GM12865 (cell line): ENCODE measurements at regions not wholly inside any gene's neighbourhood (a gene's known extent, or its start where the extent isn't known, plus 50 kb on each side); places are given as distances from the start of the nearest gene placed in this dataset.

ENCODE experiments used
- DNase-seq: peaks from one replicate; pipeline ENCODE4 v3.0.0; 2010; ENCODE audit warnings: low read depth
- H3K4me3 ChIP-seq: 2 replicates; pipeline ENCODE4 v1.5.1; 2011; ENCODE audit warnings: mild to moderate bottlenecking, low read depth, low read length, control low read depth
- CTCF ChIP-seq: IDR thresholded peaks from 2 replicates; pipeline ENCODE4 v1.5.1; 2011; ENCODE audit warnings: low read length, control low read depth, low read depth, inconsistent platforms; ENCODE audit not compliant: insufficient read depth; ENCODE audit errors: missing control alignments

DNA sequence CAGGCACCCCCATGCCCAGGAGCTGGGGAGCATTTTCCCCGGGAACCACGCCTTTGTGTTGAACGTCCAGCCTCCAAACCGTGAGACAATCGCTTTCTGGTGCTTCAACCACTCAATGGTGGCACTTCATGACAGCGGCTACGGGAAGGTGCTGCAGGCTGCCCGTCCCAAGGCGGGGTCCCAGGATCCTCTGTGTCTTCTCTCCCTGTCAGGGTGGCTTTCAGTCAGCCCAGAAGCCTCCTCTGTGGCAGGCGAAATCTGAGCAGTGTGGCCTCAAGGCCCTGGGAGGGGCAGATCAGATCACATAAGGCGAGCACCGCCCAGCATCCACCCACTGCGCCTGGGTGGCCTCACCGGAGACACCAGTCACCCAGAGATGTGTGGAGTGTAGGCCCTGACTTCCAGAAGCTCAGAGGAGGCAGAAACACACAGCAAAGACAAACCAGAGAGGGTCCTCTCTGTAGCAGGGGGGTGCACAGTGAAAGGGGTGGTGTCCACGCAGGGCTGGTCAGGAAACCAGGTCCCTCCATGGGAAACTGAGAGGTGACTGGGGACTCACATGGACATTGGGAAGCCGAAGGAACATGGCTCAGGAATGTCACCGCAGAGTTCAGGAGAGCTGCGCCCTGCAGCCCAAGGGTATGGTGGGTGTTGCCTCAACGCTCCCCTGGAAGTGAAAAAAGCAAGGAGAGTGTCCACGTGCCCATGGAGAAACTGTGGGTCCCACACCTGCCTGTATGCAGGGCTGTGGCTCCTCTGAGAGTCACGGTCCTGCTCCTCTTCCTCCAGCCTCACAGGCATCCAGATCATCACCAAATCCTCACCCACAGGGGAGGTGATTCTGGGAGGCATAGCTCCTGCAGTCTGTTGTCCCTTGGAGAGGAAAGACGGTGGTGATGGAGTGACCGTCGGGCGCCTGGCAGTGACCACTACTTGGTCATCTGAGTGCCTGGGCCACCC is 1420.7 kb downstream of the TBC1D22A start:
- H3K4me3 ChIP-seq, result no peak overlapping the region
- no peak for DNase-seq
- no peak for TF ChIP-seq CTCF

- TF ChIP-seq CTCF, result no peak
- no peak overlapping the region for H3K4me3 ChIP-seq
- no peak for DNase-seq
These were observed 1419.6 kb downstream of the TBC1D22A start for GRCh38 chr22:48182031-48182430.

DNA sequence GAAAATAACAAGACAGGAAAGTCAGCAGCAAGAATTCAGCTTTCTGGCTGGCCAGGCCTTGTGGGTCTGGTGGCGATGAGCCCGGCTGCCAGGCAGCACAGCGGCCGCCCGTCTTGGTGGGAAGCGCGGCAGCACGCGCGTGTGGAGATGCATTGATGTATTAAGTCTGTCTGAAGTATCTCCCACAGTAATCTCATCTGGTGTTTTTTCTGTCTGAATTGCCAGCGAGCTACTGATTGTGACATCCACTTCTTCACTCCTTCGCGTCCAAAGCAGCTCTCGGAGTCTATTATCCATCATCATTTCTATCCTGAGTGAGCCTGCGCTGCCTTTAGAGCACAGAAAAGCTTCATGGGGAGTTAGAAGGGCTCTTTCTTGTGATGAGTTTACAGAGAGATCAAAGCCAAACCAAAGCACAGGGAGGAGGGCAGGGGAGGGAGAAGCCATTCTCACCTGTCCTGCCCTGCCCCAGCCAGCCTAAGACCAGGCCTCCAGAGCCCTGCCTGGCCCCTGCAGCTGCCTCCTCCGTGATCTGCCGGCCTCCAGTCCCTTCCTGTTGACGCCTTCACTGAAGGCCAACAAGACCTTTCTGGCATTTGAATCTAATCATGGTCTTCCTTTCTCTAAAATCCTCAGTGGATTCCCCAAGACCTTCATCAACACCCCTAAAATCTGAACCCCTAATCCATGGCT is 1419.0 kb downstream of the TBC1D22A start:
- DNase-seq, result no peak
- TF ChIP-seq CTCF, result no peak

DNA sequence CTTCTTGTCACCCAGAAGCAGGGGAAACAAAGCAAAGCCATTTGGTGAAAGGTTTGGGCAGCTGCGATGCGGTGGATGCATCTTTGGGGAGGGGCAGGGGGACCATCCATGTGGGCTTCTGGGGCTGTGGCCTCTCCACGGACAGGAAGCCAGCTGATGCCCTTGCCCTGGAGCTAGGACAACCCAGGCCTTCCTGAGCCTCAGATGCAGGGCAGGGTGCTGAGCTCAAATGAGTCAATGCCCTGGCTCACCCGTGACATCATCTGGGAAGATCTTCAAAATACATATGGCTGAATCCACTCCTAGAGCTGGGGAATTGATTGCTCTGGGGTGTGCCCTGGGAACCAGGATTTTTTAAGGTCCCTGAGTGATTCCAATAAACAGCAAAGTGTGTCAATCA is 1418.2 kb downstream of the TBC1D22A start:
- H3K4me3 ChIP-seq, result no peak overlapping the region
- no peak for DNase-seq
- no peak for TF ChIP-seq CTCF

More for the DNA sequence above, 1419.0 kb downstream of the TBC1D22A start:
- H3K4me3 ChIP-seq, result no peak overlapping the region

DNA sequence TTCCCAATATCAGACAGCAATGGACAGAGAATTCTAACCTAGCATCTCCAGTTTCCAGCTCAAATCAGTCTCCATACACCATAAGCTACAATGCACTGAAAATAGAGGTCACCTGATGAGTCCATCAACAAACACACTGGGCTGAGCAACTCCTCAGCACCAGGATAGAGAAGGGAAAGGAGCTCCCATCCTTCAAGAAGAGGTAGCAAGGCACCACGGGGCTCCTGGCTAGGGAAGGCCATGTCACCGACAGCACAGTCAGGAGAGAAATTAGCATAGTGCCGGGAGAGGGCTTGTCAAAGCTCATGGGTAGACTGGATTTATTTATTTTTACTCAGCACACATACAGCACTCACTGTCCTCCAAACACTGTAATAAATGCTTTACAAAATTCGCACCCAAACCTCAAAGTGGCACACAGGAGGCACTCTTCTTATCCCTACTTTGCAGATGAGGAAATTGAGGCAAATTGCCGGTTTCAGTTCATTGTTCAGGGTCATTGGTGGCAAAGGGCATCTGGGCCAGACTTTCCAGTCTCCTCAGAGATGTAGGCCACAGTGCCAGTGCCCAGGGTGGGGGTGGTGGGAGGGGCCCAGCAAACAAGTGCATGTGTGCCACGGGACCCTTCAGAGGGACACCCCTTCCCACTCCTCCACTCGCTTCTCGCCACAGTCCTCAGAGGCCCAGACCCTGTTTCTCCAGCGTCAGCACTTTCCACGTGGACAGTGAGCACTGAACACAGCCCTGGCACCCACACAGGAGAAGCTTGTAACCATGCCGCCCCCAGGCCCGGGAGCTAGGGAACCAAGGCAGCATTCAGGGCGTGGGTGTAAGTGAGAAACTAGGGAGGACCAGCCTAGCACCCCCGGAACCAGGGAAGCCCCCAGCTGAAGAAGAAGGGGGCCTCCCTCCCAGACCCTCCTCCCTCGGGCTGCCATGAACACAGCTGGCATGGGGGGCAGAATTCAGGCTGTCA is 1417.4 kb downstream of the TBC1D22A start:
- DNase-seq, result no peak
- TF ChIP-seq CTCF, result no peak
- no peak overlapping the region for H3K4me3 ChIP-seq

DNA sequence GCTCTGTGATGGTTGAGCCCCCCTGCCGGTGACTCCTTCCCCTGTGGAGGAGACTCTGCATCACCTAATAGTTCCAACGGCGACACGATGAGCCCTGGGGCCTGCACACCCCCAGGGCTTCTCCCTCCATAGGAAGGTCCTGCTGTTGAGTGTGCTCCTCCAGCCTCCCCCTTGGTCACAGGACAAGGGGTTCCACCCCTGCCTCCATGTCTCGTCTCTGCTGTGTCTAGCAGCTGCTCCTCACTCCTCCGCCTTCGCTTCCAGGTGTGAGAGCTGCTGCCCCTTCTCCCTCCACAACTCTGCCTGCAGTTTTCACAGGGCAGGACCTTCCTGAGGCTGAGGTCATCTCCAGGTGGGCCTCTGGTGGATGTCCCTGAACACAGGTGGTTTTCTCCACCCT is 1416.1 kb downstream of the TBC1D22A start:
- TF ChIP-seq CTCF, result no peak
- no peak overlapping the region for H3K4me3 ChIP-seq
- no peak for DNase-seq
